ENCODE measurements at regions not wholly inside any gene's neighbourhood (a gene's known extent, or its start where the extent isn't known, plus 50 kb on each side); places are given as distances from the start of the nearest gene placed in this dataset.

DNA sequence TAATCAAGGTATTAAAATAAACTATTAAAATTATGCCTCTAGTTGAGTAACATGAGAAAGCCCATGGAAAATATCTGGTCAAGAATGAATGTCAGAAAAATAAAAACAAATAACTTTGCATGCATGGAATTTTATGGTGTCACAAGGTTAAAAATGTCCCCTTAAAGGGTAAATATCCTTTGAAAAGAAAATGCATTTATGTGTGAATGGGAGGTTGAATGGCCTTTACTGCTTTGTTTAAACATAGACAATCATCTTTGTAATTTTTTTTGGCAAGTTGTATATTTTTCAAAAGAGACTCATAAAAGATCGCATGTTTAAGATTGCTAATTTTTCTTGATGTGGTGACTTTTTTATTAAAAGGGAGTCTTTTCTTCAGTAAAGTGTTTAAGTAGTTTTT lies 564.2 kb downstream of the NR2F2 start:
- Histone ChIP-seq H3K79me2 (ENCODE audit: insufficient read depth, low read depth, low read length) (no peaks in the 10 kb centered on the region), H4K20me1 (ENCODE audit: insufficient read depth, low read length) (no peaks in the 10 kb centered on the region), H2AFZ (ENCODE audit: low read length) (no peak overlapping the region), H3K36me3 (ENCODE audit: insufficient read depth, low read length) (no peaks in the 10 kb centered on the region), H3K4me1 (ENCODE audit: insufficient read depth, low read length, poor library complexity, severe bottlenecking) (no peaks in the 10 kb centered on the region), H3K27ac (ENCODE audit: low read depth, low read length, poor library complexity, severe bottlenecking) (no peak overlapping the region), H3K9me2 (ENCODE audit: insufficient read depth, low read length) (no peaks in the 10 kb centered on the region), H3K4me3 (ENCODE audit: low read depth, low read length, poor library complexity, severe bottlenecking) (no peak overlapping the region), H3K4me2 (ENCODE audit: low read length) (no peak overlapping the region), H3K9me3 (ENCODE audit: low read length) (no peaks in the 10 kb centered on the region)
- TF ChIP-seq EZH2phosphoT487 (IDR thresholded peaks at IDR 0.05; ENCODE audit: borderline replicate concordance, low read depth, low read length) = no peak
- TF ChIP-seq, protein P1, sequence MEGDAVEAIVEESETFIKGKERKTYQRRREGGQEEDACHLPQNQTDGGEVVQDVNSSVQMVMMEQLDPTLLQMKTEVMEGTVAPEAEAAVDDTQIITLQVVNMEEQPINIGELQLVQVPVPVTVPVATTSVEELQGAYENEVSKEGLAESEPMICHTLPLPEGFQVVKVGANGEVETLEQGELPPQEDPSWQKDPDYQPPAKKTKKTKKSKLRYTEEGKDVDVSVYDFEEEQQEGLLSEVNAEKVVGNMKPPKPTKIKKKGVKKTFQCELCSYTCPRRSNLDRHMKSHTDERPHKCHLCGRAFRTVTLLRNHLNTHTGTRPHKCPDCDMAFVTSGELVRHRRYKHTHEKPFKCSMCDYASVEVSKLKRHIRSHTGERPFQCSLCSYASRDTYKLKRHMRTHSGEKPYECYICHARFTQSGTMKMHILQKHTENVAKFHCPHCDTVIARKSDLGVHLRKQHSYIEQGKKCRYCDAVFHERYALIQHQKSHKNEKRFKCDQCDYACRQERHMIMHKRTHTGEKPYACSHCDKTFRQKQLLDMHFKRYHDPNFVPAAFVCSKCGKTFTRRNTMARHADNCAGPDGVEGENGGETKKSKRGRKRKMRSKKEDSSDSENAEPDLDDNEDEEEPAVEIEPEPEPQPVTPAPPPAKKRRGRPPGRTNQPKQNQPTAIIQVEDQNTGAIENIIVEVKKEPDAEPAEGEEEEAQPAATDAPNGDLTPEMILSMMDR (conservative IDR thresholded peaks at IDR 0.05; ENCODE audit: low read length) = no peak
- BruUV-seq (replicated peaks) = no TSS peak
- DNase-seq (ENCODE audit: low spot score) = no peak
- ChIA-PET POLR2A (no interaction called here), CTCF (ENCODE audit: unreplicated experiment) (no interaction called here)
- intact Hi-C loops (cut with micrococcal nuclease; ENCODE audit: unreplicated experiment) = no loop called here

DNA sequence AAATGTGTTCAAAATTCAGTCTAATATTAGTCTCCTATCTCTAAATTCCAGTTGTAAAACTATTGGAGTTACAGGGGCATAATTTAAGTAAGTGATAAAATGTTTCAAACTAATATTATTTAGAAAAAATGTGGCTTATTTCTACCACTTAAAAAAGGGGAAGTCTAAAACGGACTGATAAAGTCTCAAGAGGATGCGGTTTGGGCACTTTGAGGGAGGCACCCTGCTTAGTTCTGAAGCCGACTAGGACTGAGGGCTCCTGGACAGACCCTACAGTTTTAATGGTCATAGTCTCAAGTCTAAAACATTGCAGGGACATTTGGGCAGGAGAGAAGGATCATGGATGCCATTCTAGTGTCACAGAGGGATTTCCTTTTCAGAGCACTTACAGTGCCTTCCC lies 566.3 kb downstream of the NR2F2 start:
- H3K4me3 ChIP-seq (ENCODE audit: low read depth, low read length, poor library complexity, severe bottlenecking) = no peak overlapping the region

DNA sequence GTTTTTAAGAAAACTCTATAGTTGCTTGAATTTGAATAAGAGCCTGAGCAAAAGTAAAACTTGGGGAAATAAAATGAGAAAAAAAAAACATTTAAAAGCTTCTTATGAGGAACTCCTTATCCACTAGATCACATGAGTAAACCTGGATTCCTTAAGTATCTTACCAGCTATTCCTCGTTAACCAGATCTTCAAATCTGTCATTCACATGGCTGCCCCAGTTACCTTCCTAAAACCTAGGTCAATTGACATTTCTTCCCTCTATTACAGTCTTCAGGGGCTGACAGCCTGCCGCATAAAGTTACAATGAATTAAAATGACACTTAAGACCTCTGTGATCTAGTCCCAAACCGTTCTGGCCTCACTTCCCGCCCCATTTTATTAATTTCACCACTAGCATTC lies 583.6 kb downstream of the NR2F2 start:
- H4K20me1 ChIP-seq (ENCODE audit: insufficient read depth, low read length) = no peaks in the 10 kb centered on the region
- H3K27ac ChIP-seq (ENCODE audit: low read depth, low read length, poor library complexity, severe bottlenecking) = no peak overlapping the region
- no peaks in the 10 kb centered on the region for H3K36me3 ChIP-seq (ENCODE audit: insufficient read depth, low read length)
- POLR2A ChIA-PET = no interaction called here
- DNase-seq (ENCODE audit: low spot score) = no peak
- no peak overlapping the region for H3K4me2 ChIP-seq (ENCODE audit: low read length)
- H2AFZ ChIP-seq (ENCODE audit: low read length) = no peak overlapping the region
- H3K9me2 ChIP-seq (ENCODE audit: insufficient read depth, low read length) = no peaks in the 10 kb centered on the region
- peaks cover 17% of the 10 kb centered on the region for H3K9me3 ChIP-seq (ENCODE audit: low read length)
- intact Hi-C loops (cut with micrococcal nuclease; ENCODE audit: unreplicated experiment) = no loop called here
- no peaks in the 10 kb centered on the region for H3K4me1 ChIP-seq (ENCODE audit: insufficient read depth, low read length, poor library complexity, severe bottlenecking)
- H3K79me2 ChIP-seq (ENCODE audit: insufficient read depth, low read depth, low read length) = no peaks in the 10 kb centered on the region
- CTCF ChIA-PET (ENCODE audit: unreplicated experiment) = no interaction called here
- TF ChIP-seq EZH2phosphoT487 (IDR thresholded peaks at IDR 0.05; ENCODE audit: borderline replicate concordance, low read depth, low read length) = no peak
- TF ChIP-seq, protein P1 (conservative IDR thresholded peaks at IDR 0.05; ENCODE audit: low read length) = no peak
- no TSS peak for BruUV-seq (replicated peaks)
- H3K4me3 ChIP-seq (ENCODE audit: low read depth, low read length, poor library complexity, severe bottlenecking) = no peak overlapping the region

More for the DNA sequence above, 566.3 kb downstream of the NR2F2 start:
- Histone ChIP-seq H3K79me2 (ENCODE audit: insufficient read depth, low read depth, low read length) (no peaks in the 10 kb centered on the region), H3K4me1 (ENCODE audit: insufficient read depth, low read length, poor library complexity, severe bottlenecking) (no peaks in the 10 kb centered on the region), H4K20me1 (ENCODE audit: insufficient read depth, low read length) (no peaks in the 10 kb centered on the region), H3K4me2 (ENCODE audit: low read length) (no peak overlapping the region), H3K27ac (ENCODE audit: low read depth, low read length, poor library complexity, severe bottlenecking) (no peak overlapping the region), H3K9me3 (ENCODE audit: low read length) (no peaks in the 10 kb centered on the region), H3K36me3 (ENCODE audit: insufficient read depth, low read length) (no peaks in the 10 kb centered on the region), H3K9me2 (ENCODE audit: insufficient read depth, low read length) (no peaks in the 10 kb centered on the region), H2AFZ (ENCODE audit: low read length) (no peak overlapping the region)
- no peak for TF ChIP-seq EZH2phosphoT487 (IDR thresholded peaks at IDR 0.05; ENCODE audit: borderline replicate concordance, low read depth, low read length)
- TF ChIP-seq, protein P1 (conservative IDR thresholded peaks at IDR 0.05; ENCODE audit: low read length) = no peak
- ChIA-PET CTCF (ENCODE audit: unreplicated experiment) (no interaction called here), POLR2A (interaction anchor here (0.6 kb wide), 1 partner anchor 196 kb away, joined by 3 read pairs; no protein-coding TSS in a partner anchor)
- BruUV-seq (replicated peaks) = no TSS peak
- no peak for DNase-seq (ENCODE audit: low spot score)
- intact Hi-C loops (cut with micrococcal nuclease; ENCODE audit: unreplicated experiment) = no loop called here
